GM19035 (cell line): ENCODE measurements at regions not wholly inside any gene's neighbourhood (a gene's known extent, or its start where the extent isn't known, plus 50 kb on each side); places are given as distances from the start of the nearest gene placed in this dataset.

Experiments used
- ATAC-seq: cut with Tn5 transposase; IDR thresholded peaks from one replicate; pipeline ENCODE4 v1.9.1; 2021; ENCODE audit not compliant: unreplicated experiment

DNA sequence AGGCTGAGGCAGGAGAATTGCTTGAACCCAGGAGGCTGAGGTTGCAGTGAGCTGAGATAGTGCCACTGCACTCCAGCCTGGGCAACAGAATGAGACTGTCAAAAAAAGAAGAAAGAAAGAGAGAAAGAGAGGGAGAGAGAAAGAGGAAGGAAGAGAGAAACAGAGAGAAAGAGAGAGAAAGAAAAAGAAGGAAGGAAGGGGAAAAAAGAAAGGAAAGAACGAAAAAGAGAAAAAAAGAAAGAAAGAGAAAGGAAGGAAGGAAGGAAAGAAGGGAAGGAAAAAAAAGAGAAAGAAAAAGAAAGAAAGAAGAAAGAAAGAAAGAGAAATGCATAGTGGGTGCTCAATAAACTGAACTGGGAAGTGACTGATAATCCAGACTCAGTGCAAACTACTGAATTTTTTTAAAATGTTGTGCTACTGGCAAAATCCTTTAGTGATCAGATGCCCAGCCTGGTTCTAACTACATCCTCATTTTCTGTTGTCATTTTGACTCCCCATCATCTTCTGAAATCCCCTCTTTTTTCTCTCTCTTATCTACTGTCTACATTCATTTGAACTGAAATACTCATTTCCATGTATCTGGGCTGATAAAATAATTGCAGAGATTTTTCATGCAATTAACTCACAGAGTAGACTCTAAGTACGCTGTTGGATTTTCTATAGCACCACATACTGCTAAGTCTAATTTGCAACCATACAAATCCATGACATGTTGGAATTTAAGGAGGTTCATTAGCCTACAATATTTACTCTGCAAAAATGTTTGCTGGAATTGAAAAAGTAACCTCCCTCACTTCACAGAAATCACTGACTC is 85.3 kb upstream of the HIVEP1 start:
- no peak for ATAC-seq

DNA sequence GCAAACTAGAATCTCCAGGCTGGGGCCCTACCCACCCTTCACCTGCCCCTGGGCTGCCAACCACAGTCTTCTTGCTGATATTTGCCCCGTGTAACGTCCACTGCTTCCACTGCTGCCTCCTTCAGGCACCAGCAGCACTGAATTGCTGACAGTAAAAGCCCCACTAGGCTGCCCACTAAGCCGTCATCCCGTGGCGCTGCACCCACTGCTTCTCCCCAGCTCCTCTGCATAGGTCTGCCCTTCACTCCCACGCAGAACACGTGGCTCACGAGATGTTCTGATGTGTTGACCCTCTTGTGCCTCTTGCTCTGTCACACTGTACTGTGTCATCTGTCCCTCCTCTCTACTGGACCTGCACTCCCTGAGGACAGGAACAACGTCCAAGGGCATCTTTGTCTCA is 86.3 kb upstream of the HIVEP1 start:
- no peak for ATAC-seq

DNA sequence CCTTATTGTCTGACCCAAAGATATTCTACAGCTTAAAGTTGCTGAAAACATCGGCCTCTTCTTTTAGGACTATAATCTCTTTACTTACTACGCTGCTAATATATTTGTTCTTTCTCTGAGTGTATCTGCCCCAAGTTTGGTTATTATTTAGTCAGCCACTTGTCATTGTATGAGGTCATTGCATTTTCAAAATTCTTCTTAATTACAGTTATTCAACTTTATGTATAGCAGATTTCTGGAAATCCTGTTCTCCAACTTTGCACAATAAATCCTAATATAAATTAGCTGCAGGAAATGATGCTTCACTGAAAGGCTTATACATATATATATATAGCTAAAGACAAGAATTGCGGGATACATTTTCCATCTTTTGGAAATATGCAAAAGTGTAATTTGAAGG is 88.5 kb upstream of the HIVEP1 start:
- ATAC-seq: no peak

DNA sequence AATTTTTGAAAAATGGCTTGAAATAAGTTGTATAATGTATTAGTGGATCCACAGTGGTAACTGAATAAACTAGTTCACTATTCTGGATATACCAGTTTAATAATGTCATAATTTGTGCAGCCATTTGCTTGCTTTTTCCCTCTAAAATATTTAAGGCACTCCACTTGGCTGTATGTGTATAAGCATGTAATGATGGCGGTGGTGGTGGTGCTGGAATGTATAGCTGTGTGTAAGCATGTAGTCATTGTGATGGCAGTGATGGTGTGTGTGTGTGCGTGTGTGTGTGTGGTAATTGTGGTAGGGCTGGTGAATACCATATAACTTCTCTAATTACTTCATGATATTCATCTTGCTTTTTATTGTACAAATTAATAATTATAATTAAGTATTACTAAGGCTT is 89.2 kb upstream of the HIVEP1 start:
- no peak for ATAC-seq

DNA sequence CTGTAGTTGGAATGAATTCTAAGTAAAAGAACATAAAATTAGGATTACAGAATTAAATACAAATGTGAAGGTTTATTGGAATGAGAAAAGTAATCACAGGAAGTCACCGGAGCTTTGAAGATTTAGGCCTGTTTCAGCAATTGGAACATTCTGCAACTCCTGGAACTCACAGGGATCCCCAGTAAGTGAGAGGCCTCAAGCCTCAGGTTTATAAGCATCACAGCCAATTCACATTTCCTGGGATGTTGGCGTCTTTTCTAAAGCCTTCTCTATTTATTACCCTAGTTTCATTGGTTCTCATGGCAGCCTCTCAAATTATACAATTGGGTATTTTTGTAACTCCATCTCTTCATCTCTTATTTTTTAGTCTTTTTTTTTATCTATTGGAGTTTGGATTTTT is 90.4 kb upstream of the HIVEP1 start:
- no peak for ATAC-seq

DNA sequence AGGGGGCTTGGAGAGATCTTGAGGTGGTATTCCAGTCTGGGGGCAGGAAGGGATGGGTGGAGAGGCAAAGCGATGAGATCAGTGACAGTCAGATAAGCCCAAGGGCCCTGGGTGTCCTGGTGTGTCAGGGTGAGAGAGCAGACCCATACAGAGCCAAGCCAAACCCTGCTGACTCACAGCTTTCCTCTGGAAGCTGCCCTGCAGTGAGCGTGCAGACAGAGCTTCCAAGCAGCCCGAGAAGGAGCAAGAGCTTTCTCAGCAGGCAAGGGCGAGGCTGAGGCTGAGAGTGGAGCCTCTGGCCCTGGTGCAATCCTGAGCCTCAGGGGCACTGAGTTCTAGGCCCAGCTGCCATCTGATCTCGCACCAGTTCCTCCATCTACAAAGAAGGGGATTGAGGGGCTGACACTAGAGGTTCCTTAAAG is 91.1 kb upstream of the HIVEP1 start:
- ATAC-seq: no peak

DNA sequence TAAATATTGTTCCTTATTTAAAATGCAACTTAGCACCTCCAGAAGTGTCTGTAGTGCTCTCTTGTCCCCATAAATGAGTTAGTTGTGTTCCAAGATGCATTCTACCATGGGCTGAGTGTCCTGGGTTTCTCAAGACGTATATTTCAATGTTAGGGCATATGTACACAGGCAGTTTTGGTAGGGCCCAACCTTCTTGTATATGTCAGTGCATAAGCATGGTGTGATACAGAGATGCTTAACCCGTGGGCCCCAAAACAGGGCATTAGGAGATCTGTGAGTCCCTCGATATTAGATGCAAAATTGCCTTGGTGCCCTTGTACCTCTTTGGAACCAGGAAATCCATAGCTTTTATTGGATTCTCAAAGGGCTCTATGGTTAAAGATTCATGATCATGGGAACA is 91.5 kb upstream of the HIVEP1 start:
- no peak for ATAC-seq

DNA sequence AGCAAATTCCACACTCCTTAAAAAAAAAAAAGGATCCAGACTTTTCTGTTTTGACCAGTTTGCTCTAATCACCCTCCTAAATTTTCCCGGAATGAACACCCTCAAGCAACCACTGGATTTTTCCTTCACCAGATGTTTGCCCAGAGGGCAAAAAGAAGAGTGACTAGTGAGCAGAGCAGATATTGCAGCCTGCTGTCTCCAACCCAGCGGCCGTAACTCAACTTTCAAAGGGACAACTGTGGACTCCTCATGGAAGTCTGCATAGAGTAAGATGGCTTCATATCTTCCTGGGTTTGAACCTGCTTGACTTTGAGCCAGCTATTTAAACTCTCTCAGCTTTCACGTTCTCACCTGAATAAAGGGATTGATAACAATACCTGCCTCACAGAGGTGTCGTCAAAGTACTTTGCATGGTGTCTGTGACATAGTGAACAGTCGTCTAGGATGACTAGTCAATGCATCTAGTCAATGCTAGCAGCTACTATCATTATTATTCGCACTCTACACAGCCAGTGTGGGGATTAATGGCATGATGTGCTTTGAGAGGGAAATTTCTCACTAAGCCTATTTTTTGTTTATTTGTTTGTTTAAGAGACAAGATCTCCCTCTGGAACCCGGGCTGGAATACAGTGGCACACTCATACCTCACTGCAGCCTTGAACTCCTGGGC is 92.2 kb upstream of the HIVEP1 start:
- ATAC-seq: no peak

DNA sequence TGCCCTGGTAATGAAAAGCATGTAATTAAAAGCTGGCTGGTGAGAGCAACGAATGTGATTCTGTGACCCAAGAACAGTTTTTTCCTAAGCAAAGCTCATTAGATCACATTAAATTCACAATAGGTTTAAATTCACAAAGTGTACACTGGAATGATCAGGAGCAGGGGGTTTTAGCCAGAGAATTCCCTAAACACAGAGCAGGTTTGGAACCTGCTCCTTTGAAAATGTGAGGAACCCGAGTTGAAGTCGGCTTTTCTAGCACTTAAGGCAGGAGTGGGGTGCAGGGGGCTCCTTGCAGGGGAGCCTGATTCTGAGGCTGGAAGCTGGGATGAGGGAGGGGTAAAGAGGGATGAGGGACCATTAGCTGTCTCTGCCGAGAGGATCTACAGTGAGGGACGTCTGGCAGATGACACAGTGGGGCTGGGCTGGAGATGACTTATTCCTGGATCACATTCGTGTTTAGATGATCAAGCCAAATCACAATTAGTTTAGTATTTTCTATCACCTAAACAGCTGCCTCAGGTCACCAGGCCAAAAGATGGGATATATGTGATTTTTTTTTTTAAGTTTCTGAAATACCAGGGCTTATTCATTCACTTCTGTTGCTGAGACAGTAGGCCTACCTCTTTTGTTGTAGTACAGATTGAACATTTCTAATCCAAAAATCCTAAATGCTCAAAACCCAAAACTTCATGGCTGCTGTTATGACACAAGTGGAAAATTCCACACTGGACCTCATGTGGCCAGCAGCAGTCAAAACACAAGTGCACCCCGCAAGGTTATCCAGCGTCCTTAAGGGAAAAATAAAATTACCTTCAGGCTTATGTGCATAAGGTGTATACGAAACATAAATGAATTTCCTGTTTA is 93.1 kb upstream of the HIVEP1 start:
- no peak for ATAC-seq

DNA sequence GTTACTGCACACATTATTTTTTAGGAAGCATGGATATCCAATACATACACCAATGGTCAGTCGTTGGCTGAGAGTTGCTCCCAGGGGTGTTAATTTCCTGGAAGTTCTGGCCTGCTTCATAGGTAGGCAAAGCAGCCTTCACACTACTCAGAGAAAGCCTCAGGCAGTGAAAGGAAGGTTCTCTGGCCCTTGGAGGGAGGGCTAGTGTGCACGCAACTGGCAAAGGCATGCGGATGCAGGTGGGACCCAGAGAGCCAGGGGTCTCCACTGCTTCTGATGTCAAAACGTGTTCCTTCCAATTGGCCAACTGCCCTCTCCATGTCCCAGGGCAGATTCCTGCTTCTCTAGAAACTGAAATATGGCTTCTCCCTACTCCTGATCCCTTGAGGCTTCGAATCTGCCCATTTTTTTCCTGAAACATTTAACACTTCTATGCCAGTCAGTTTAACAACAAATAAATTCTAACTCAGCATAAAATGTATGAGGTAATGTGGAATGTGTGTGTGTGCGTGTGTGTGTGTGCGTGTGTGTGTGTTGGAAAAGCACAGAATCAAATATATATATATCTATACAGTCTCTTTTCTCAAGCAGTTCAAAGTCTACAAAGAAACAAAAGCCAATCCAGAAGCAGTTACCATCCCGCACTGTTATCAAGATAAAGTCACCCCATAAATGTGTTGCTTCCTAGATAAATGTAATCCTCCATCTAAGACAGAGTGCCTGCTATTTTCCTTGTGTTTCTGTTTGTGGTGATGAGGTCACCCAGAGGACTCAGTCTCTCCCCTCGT is 94.0 kb upstream of the HIVEP1 start:
- ATAC-seq: no peak

DNA sequence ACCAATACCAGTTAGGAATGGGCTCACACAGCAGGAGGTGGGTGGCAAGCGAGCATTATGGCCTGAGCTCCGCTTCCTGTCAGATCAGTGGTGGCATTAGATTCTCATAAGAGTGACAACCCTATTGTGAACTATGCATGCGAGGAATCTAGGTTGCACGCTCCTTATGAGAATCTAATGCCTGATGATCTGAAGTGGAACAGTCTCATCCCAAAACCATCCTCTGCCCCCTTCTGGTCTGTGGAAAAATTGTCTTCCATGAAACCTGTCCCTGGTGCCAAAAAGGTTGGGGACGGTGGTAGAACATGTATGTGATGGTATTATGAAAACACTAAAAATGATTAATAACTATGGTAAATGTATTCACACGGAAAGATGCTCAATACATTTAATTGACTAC is 99.7 kb upstream of the HIVEP1 start:
- no peak for ATAC-seq

DNA sequence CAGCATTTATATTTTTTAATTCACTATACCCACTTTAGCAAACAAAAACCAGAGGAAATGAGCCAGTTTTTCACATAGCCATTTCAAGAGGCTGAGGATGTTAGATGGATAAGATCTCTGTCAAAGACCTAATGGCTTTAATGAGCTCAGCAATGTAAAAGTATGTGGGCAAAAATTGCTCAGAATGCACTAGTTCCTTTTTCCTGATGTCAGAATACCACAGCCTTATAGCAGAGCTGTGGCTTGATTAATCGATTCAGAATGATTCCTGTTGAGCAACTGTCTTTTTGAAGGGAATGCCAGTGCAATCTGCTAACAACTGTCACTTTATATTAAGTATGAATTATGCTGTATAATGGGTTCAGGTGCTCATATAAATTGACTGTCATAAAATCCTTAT is 100.6 kb upstream of the HIVEP1 start:
- no peak for ATAC-seq

DNA sequence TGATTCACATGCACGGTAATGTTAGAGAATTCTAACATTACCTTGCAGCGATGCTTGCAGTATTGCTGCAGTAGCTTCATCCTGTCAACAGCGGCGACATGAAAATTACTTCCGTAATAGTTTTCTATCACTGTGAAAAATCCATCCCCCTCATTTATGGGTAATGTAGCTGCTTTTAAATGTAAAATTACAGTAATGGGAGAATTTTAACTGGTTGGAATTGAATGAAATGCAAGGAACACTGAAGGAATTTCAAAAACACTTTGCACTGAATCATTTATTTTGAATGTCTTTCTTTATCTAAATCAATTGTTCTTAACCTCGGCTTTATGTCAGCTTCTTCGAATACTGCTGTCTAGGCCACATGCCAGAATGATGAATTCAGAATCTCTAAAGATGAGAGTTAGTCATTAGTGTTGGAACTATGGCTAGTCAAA is 102.4 kb upstream of the HIVEP1 start:
- ATAC-seq: no peak

DNA sequence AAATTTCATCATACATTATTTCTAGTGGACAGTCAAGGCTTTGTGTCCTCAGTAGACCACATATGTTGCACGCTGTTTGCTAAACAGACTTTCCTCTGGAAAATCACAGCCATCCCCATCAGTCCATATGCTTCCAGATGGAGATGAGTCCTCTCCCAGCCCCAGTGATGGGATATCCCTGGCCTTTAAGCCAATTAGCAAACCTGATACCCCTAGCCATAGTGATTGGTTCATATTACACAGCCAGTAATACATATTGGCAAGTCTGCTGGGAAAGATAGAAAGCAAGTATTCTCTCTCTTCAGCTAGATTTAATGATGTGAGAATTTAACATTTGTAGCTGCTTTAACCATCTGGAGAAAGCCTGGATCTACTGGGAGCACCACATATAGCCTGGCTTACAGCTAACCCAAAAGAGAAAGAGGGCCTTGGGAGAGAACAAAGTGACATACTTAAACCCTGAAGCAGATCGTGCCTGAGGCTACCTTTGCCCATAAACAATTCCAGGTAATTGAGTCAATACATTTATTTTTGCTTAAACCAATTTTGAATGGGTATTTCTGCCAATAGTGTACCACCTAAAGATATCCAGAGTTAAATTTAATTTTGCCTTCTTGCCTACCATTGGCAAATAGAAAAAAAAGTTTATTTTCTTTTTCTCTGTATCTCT is 103.5 kb upstream of the HIVEP1 start:
- no peak for ATAC-seq

DNA sequence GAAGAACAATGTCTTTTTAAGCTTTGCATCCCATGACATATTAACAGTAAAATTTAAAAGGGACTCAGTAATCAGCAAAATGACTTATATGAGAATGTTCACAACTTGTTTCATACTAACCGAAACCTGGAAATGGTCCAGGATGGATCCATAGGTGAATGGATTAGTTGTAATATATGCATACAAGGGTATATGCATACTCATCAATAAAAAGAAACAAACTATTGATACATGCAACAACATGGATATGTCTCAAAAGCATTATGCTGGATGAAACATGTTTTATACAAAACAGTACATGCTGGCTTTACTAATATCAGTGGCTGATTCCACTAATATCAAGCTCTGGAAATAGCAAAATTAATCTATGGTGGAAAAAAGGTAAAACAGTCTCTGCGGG is 108.5 kb upstream of the HIVEP1 start:
- ATAC-seq: no peak

DNA sequence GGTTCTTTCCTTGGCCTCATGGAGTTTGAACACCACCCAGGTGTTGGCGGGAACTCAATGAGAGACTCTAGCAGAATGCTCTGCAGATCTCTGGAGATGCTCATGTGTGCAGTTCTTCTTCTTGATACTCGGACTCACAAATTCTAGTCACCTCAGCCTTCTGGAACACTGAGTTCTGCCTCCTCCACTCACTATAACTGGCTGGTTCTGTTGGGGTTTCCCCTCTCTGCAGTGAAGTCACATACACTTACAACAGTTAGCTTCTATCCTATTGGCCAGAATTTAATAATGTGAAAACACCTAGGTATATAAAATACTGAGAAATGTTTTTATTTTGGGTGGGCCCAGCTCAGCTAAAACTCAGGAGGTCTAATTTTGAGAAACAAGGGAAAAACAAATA is 109.6 kb upstream of the HIVEP1 start:
- no peak for ATAC-seq

DNA sequence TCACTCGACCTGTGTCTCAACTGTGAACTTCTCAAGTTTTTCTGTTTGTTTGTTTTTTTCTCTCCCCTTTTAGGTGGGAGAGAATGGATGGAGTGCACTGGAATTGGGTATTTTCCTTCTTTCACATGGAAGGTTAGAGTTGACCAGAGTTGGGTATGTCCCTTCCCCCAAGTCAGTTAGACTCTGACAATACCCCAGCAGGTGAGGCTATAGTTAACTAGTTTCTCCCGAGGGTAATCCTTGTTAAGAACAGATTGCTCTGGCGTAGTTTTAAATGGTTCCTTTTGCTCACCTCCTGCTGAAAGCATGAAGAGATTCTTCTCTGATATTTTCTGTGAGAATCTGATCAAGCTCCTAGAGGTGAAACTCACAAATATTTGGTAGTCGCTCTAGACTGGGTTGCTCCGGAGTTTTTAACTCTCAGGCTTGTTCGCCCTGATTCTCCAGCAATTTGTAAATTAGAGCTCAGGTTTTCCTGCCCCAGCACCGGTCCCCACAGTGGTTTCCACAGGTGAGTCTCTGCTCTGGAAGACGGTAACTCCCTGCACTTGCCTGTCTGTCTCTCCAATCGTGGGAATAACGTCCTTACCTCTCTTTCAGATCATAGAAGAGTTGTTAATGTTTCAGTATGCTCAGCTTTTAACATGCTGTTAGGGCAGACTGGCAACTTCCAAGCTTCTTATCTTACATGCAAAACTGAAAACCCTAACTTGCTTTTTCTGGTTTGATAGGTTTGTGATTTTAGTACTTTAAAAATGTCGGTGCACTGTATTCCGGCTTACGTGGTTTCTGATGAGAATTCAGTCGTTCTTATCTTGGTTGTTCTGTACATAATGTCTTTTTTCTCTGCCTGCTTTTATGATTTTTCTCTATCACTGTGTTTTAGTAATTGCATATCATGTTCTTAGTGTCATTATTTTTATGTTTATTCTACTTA is 111.2 kb upstream of the HIVEP1 start:
- ATAC-seq: no peak

DNA sequence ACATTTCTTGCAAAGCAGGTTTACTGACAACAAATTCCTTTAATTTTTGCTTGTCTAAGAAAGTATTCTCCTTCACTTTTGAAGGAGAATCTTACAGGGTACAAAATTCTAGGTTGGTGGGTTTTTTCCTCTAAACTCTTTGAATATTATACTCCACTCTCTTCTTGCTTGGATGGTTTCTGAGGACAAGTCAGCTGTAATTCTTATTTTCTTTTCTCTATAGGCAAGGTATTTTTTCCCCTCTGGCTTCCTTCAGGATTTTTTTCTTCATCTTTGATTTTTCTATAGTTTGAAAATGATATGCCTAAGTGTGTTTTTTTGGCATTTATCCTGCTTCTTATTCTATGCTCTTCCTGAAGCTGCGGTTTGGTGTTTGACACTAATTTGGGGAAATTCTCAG is 112.5 kb upstream of the HIVEP1 start:
- no peak for ATAC-seq

DNA sequence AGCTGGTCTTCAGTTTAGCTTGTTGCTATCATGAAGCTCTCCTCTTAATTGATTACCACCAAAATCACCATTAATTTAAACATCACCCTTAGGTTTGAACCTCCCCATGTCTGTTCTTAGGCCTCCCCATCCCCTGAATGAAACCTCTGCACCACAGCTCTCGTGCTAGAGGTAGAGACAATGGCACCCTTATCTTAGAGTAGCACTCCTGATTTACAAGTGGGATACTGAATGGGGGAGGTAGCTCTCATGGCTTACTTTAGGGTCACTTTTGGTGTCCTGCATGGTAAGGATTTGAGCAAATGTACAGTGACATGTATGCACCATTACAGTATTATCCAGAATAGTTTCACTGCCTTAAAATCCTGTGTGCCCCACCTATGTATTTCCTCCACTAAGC is 115.6 kb upstream of the ADTRP start:
- no peak for ATAC-seq
